H9 (cell line): ENCODE measurements at regions not wholly inside any gene's neighbourhood (a gene's known extent, or its start where the extent isn't known, plus 50 kb on each side); places are given as distances from the start of the nearest gene placed in this dataset.

Experiments
- DNase-seq: peaks from one replicate; pipeline ENCODE4 v3.0.0-alpha.2; 2017
- H2AFZ ChIP-seq: one replicate; pipeline ENCODE4 v1.6.1; 2013; ENCODE audit warnings: mild to moderate bottlenecking, low read length, control low read depth, moderate library complexity
- H2AK5ac ChIP-seq: 2 replicates; pipeline ENCODE4 v1.6.1; 2013; ENCODE audit warnings: low read length, control low read depth, mixed read lengths; ENCODE audit not compliant: insufficient read length
- H2BK120ac ChIP-seq: one replicate; pipeline ENCODE4 v1.6.1; 2013; ENCODE audit warnings: low read depth, mild to moderate bottlenecking, low read length, control low read depth, inconsistent platforms; ENCODE audit not compliant: poor library complexity, severe bottlenecking
- H2BK12ac ChIP-seq: 2 replicates; pipeline ENCODE4 v1.6.1; 2013; ENCODE audit warnings: low read length, control low read depth, mixed read lengths, low read depth; ENCODE audit not compliant: insufficient read length
- H2BK15ac ChIP-seq: 2 replicates; pipeline ENCODE4 v1.6.1; 2013; ENCODE audit warnings: low read depth, low read length, control low read depth
- H2BK20ac ChIP-seq: one replicate; pipeline ENCODE4 v1.6.1; 2013; ENCODE audit warnings: low read depth, mild to moderate bottlenecking, low read length, control low read depth, inconsistent platforms; ENCODE audit not compliant: poor library complexity, severe bottlenecking
- H2BK5ac ChIP-seq: 2 replicates; pipeline ENCODE4 v1.6.1; 2013; ENCODE audit warnings: low read length, control low read depth, mixed read lengths; ENCODE audit not compliant: insufficient read length
- H3K14ac ChIP-seq: 2 replicates; pipeline ENCODE4 v1.6.1; 2013; ENCODE audit warnings: low read length, control low read depth; ENCODE audit not compliant: insufficient read depth
- H3K18ac ChIP-seq: 2 replicates; pipeline ENCODE4 v1.6.1; 2013; ENCODE audit warnings: low read depth, mild to moderate bottlenecking, mixed read lengths, low read length, control low read depth; ENCODE audit not compliant: insufficient read length
- H3K23ac ChIP-seq: 2 replicates; pipeline ENCODE4 v1.6.1; 2013; ENCODE audit warnings: low read length, control low read depth, mixed read lengths, low read depth; ENCODE audit not compliant: insufficient read length
- H3K23me2 ChIP-seq: 2 replicates; pipeline ENCODE4 v1.6.1; 2013; ENCODE audit warnings: low read depth, mild to moderate bottlenecking, mixed read lengths, low read length, control low read depth; ENCODE audit not compliant: insufficient read length, poor library complexity, severe bottlenecking
- H3K27ac ChIP-seq: 2 replicates; pipeline ENCODE4 v1.5.1; 2013; ENCODE audit warnings: low read length, control low read depth, mixed read lengths, low read depth; ENCODE audit not compliant: insufficient read length
- H3K27me3 ChIP-seq: 2 replicates; pipeline ENCODE4 v1.6.1; 2013; ENCODE audit warnings: low read length, control low read depth, inconsistent platforms; ENCODE audit not compliant: insufficient read depth
- H3K4ac ChIP-seq: 2 replicates; pipeline ENCODE4 v1.6.1; 2013; ENCODE audit warnings: low read depth, mild to moderate bottlenecking, control low read depth, inconsistent platforms, low read length, moderate library complexity
- H3K4me1 ChIP-seq: 2 replicates; pipeline ENCODE4 v1.6.1; 2013; ENCODE audit warnings: low read length, control low read depth, inconsistent platforms; ENCODE audit not compliant: insufficient read depth
- H3K4me2 ChIP-seq: 2 replicates; pipeline ENCODE4 v1.6.1; 2013; ENCODE audit warnings: low read length, control low read depth, mixed read lengths; ENCODE audit not compliant: insufficient read length, insufficient read depth
- H3K56ac ChIP-seq: 2 replicates; pipeline ENCODE4 v1.6.1; 2013; ENCODE audit warnings: low read depth, mild to moderate bottlenecking, mixed read lengths, low read length, control low read depth; ENCODE audit not compliant: insufficient read length
- H3K79me1 ChIP-seq: 2 replicates; pipeline ENCODE4 v1.6.1; 2013; ENCODE audit warnings: low read depth, mild to moderate bottlenecking, moderate library complexity, low read length, control low read depth, inconsistent platforms; ENCODE audit not compliant: insufficient read depth, poor library complexity, severe bottlenecking
- H3K79me2 ChIP-seq: 2 replicates; pipeline ENCODE4 v1.6.1; 2013; ENCODE audit warnings: low read length, control low read depth, inconsistent platforms; ENCODE audit not compliant: insufficient read depth
- H3K9ac ChIP-seq: 2 replicates; pipeline ENCODE4 v1.6.1; 2013; ENCODE audit warnings: low read length, control low read depth, mixed read lengths; ENCODE audit not compliant: insufficient read length; ENCODE audit errors: extremely low read depth
- H3K9me3 ChIP-seq: one replicate; pipeline ENCODE4 v1.6.1; 2013; ENCODE audit warnings: low read depth, low read length, inconsistent platforms; ENCODE audit not compliant: control insufficient read depth
- H3T11ph ChIP-seq: one replicate; pipeline ENCODE4 v1.6.1; 2013; ENCODE audit warnings: mild to moderate bottlenecking, low read length, control low read depth, inconsistent platforms
- H4K20me1 ChIP-seq: one replicate; pipeline ENCODE4 v1.6.1; 2013; ENCODE audit not compliant: control insufficient read depth, insufficient read length, insufficient read depth
- H4K5ac ChIP-seq: 2 replicates; pipeline ENCODE4 v1.6.1; 2013; ENCODE audit warnings: low read depth, mild to moderate bottlenecking, mixed read lengths, low read length, control low read depth; ENCODE audit not compliant: insufficient read length
- H4K8ac ChIP-seq: replicated peaks from 2 replicates; pipeline ENCODE4 v1.6.1; 2013; ENCODE audit warnings: low read length, control low read depth, mixed read lengths, low read depth; ENCODE audit not compliant: insufficient read length
- H4K91ac ChIP-seq: 2 replicates; pipeline ENCODE4 v1.6.1; 2013; ENCODE audit warnings: low read depth, mild to moderate bottlenecking, moderate library complexity, mixed read lengths, low read length, control low read depth; ENCODE audit not compliant: insufficient read length
- H3K27ac Mint-ChIP-seq, 3 experiments: 2 replicates in 2 of 3; 3 replicates in 1 of 3; pipeline ENCODE4 v1.8.0; 2020 to 2021; ENCODE audit warnings: mixed read lengths in 3 of 3, mild to moderate bottlenecking in 1 of 3, moderate library complexity in 1 of 3
- H3K27me3 Mint-ChIP-seq: 2 replicates; pipeline ENCODE4 v1.8.0; 2021; ENCODE audit warnings: low read depth, mild to moderate bottlenecking, moderate library complexity, mixed read lengths
- H3K36me3 Mint-ChIP-seq, 3 experiments: 2 replicates in 2 of 3; 3 replicates in 1 of 3; pipeline ENCODE4 v1.8.0; 2020 to 2021; ENCODE audit warnings: low read depth in 3 of 3, mixed read lengths in 3 of 3; ENCODE audit not compliant: insufficient read depth in 1 of 3
- H3K4me1 Mint-ChIP-seq, 2 experiments: 2 replicates each; pipeline ENCODE4 v1.8.0; 2020; ENCODE audit warnings: mixed read lengths in 2 of 2
- H3K4me3 Mint-ChIP-seq, 2 experiments: 2 replicates in 1 of 2; 3 replicates in 1 of 2; pipeline ENCODE4 v1.8.0; 2020 to 2021; ENCODE audit warnings: mild to moderate bottlenecking in 2 of 2, mixed read lengths in 2 of 2, moderate library complexity in 1 of 2
- H3K9me3 Mint-ChIP-seq, 2 experiments: 2 replicates in 1 of 2; 3 replicates in 1 of 2; pipeline ENCODE4 v1.8.0; 2020; ENCODE audit warnings: mild to moderate bottlenecking in 2 of 2, mixed read lengths in 2 of 2, moderate library complexity in 1 of 2
- CTCF ChIP-seq: fragments of 200-600 bp; sonication (generic); conservative IDR thresholded peaks from 3 replicates; pipeline ENCODE4 v1.8.0; 2021; ENCODE audit warnings: antibody characterized with exemption, mild to moderate bottlenecking
- WGBS: extraction: QIAGEN DNeasy Blood & Tissue Kit; methylation state at CpG from one replicate; pipeline ENCODE4 v1.1.7; 2013; ENCODE audit warnings: missing lambda C conversion rate, low lambda C conversion rate, mixed read lengths; ENCODE audit not compliant: insufficient read length; ENCODE audit errors: extremely low coverage; 5-methylcytosine and 5-hydroxymethylcytosine counted together

DNA sequence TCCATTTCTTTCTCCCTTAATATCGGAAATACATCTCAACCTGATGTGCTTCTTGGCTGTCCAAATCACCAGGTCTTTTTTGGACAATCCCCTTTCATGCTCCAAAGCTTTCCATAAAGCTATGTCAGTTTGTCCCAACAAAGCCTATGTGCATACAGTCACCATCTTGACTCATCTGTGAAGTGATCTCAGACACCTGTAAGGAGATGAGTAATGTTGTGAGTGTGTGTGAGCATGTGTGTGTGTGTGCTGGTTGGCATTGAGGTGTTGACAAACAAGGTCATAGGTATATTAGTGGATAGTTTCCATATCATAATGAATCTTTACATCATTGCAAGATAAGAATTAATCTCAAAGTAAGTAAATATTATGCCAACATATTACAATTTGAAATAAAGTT is 1243.3 kb upstream of the SEL1L start:
- Histone ChIP-seq H2BK12ac (no peak overlapping the region), H3K14ac (no peak overlapping the region), H3K4me1 (no peaks in the 10 kb centered on the region), H4K8ac (no peak overlapping the region), H3K79me1 (no peaks in the 10 kb centered on the region), H3K4ac (no peak overlapping the region), H4K91ac (no peak overlapping the region), H3K9me3 (no peaks in the 10 kb centered on the region), H3K79me2 (no peaks in the 10 kb centered on the region), H3K56ac (no peak overlapping the region), H4K20me1 (no peaks in the 10 kb centered on the region), H2AK5ac (no peak overlapping the region), H3K9ac (no peak overlapping the region), H2AFZ (no peak overlapping the region), H3K18ac (no peak overlapping the region), H2BK5ac (no peak overlapping the region), H3K23ac (no peak overlapping the region), H2BK15ac (no peak overlapping the region), H3K27me3 (no peaks in the 10 kb centered on the region), H3K27ac (no peak overlapping the region), H3K4me2 (no peak overlapping the region), H2BK20ac (no peak overlapping the region), H2BK120ac (no peak overlapping the region), H3K23me2 (no peaks in the 10 kb centered on the region), H3T11ph (no peak overlapping the region), H4K5ac (no peak overlapping the region)
- Mint-ChIP-seq H3K27me3 (no peaks in the 10 kb centered on the region), H3K9me3 (no peaks in the 10 kb centered on the region; a peak in 1 of 5 replicates), H3K4me3 (no peak overlapping the region), H3K36me3 (no peaks in the 10 kb centered on the region), H3K4me1 (no peaks in the 10 kb centered on the region; a peak in 1 of 4 replicates), H3K27ac (no peak overlapping the region)
- no CpG with 5 or more reads among the region's 1 CpG for WGBS
- DNase-seq: no peak
- TF ChIP-seq CTCF: no peak
